Panc1 (cell line): ENCODE measurements at regions not wholly inside any gene's neighbourhood (a gene's known extent, or its start where the extent isn't known, plus 50 kb on each side); places are given as distances from the start of the nearest gene placed in this dataset.

ENCODE experiments used
- ATAC-seq: fragments of 200-7000 bp; cut with Tn5 transposase; 2 replicates; pipeline ENCODE4 v1.9.1; 2020; ENCODE audit warnings: mild to moderate bottlenecking, moderate library complexity
- BruUV-seq: library from RNA; stranded (reverse); fragments of 400-500 nt; replicated peaks from 2 replicates; lab custom pipeline; 2021; lab: Mats Ljungman, UMichigan
- CTCF ChIA-PET: fragments of 300-600 bp; sonication (Branson Sonifier 250); formaldehyde crosslinking; loops from one replicate; lab custom pipeline; 2022; ENCODE audit warnings: antibody characterized with exemption; lab: Charles Lee
- POLR2A ChIA-PET: fragments of 300-600 bp; sonication (Branson Sonifier 250); formaldehyde crosslinking; loops from one replicate; lab custom pipeline; 2022; ENCODE audit warnings: antibody characterized with exemption; lab: Charles Lee
- DNase-seq: peaks from one replicate; pipeline ENCODE4 v3.0.0-alpha.2; 2010; ENCODE audit warnings: low read depth, low spot score
- H3K27ac ChIP-seq: 2 replicates; pipeline ENCODE4 v1.5.1; 2011; ENCODE audit warnings: mild to moderate bottlenecking, low read length, inconsistent platforms
- H3K27me3 ChIP-seq: fragments of 200-500 bp; sonication (Bioruptor generic); 2 replicates; pipeline ENCODE4 v1.6.0; 2014; ENCODE audit warnings: low read length, inconsistent platforms; ENCODE audit not compliant: control insufficient read depth, insufficient read depth
- H3K36me3 ChIP-seq: fragments of 200-500 bp; sonication (Bioruptor generic); 2 replicates; pipeline ENCODE4 v1.5.1; 2014; ENCODE audit warnings: inconsistent platforms, mild to moderate bottlenecking, low read length, moderate library complexity; ENCODE audit not compliant: control insufficient read depth, insufficient read depth
- H3K4me1 ChIP-seq: 2 replicates; pipeline ENCODE4 v1.5.1; 2011; ENCODE audit warnings: inconsistent platforms, mild to moderate bottlenecking, low read length, moderate library complexity; ENCODE audit not compliant: control insufficient read depth, insufficient read depth
- H3K4me3 ChIP-seq, 2 experiments: 2 replicates each; pipeline ENCODE4 v1.5.1; 2011 to 2012; ENCODE audit warnings: low read depth in 2 of 2, low read length in 2 of 2, mild to moderate bottlenecking in 2 of 2, inconsistent platforms in 1 of 2, moderate library complexity in 1 of 2
- H3K9me3 ChIP-seq: fragments of 200-500 bp; sonication (Bioruptor generic); 2 replicates; pipeline ENCODE4 v1.5.1; 2014; ENCODE audit warnings: low read depth, mild to moderate bottlenecking, inconsistent platforms, low read length, moderate library complexity; ENCODE audit not compliant: control insufficient read depth, insufficient read depth
- CTCF ChIP-seq: fragments of 450-650 bp; IDR thresholded peaks from 2 replicates; pipeline ENCODE4 v1.5.1; 2017; ENCODE audit warnings: mild to moderate bottlenecking
- POLR2AphosphoS5 ChIP-seq: IDR thresholded peaks from 2 replicates; pipeline ENCODE4 v1.6.1; 2012; ENCODE audit warnings: mild to moderate bottlenecking, low read depth, low read length, moderate library complexity
- SIN3A ChIP-seq: IDR thresholded peaks from 2 replicates; pipeline ENCODE4 v1.6.1; 2012; ENCODE audit warnings: low read depth, mild to moderate bottlenecking, low read length, moderate library complexity, borderline replicate concordance; ENCODE audit not compliant: insufficient read depth
- TCF7L2 ChIP-seq: IDR thresholded peaks from 2 replicates; pipeline ENCODE4 v1.6.1; 2011; ENCODE audit warnings: mild to moderate bottlenecking, low read depth, low read length, inconsistent platforms
- in situ Hi-C: cut with HindIII; loops from 2 replicates; pipeline ENCODE4 v1.10.0; 2016; ENCODE audit warnings: low sequenced_read_pairs, low pct_unique_long_range_greater_than_20kb
- intact Hi-C: fragments of 100-400 bp; cut with micrococcal nuclease; formaldehyde crosslinking; loops from one replicate; pipeline ENCODE4 v1.10.0; 2022; ENCODE audit not compliant: unreplicated experiment
- TF ChIP-seq, protein P1 (sequence below), 2 experiments: IDR thresholded peaks; 2 replicates each; pipeline ENCODE4 v1.6.1; 2011 to 2012; ENCODE audit warnings: low read depth in 2 of 2, control low read depth in 1 of 2, low read length in 1 of 2, mild to moderate bottlenecking in 1 of 2, moderate library complexity in 1 of 2; ENCODE audit not compliant: insufficient read depth in 1 of 2

GRCh38 chr18:38496222-38496793, 930.7 kb upstream of the CELF4 start:
- Histone ChIP-seq H3K4me3 (no peak overlapping the region), H3K27ac (no peak overlapping the region), H3K4me1 (no peaks in the 10 kb centered on the region), H3K36me3 (no peaks in the 10 kb centered on the region), H3K27me3 (no peaks in the 10 kb centered on the region), H3K9me3 (no peaks in the 10 kb centered on the region)
- DNase-seq (no peak), ATAC-seq (no peak)
- POLR2A ChIA-PET, result no interaction called here
- CTCF ChIA-PET, result no interaction called here
- TF ChIP-seq TCF7L2 (no peak), POLR2AphosphoS5 (no peak), SIN3A (no peak), CTCF (no peak)
- TF ChIP-seq, protein P1, sequence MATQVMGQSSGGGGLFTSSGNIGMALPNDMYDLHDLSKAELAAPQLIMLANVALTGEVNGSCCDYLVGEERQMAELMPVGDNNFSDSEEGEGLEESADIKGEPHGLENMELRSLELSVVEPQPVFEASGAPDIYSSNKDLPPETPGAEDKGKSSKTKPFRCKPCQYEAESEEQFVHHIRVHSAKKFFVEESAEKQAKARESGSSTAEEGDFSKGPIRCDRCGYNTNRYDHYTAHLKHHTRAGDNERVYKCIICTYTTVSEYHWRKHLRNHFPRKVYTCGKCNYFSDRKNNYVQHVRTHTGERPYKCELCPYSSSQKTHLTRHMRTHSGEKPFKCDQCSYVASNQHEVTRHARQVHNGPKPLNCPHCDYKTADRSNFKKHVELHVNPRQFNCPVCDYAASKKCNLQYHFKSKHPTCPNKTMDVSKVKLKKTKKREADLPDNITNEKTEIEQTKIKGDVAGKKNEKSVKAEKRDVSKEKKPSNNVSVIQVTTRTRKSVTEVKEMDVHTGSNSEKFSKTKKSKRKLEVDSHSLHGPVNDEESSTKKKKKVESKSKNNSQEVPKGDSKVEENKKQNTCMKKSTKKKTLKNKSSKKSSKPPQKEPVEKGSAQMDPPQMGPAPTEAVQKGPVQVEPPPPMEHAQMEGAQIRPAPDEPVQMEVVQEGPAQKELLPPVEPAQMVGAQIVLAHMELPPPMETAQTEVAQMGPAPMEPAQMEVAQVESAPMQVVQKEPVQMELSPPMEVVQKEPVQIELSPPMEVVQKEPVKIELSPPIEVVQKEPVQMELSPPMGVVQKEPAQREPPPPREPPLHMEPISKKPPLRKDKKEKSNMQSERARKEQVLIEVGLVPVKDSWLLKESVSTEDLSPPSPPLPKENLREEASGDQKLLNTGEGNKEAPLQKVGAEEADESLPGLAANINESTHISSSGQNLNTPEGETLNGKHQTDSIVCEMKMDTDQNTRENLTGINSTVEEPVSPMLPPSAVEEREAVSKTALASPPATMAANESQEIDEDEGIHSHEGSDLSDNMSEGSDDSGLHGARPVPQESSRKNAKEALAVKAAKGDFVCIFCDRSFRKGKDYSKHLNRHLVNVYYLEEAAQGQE (IDR thresholded peaks at IDR 0.05; ENCODE audit: insufficient read depth in 1 of 2, low read depth in 2 of 2, low read length in 1 of 2), result no peak
- in situ Hi-C loops (no loop called here), intact Hi-C loops (no loop called here)
- BruUV-seq, result no TSS peak

- DNase-seq (no peak), ATAC-seq (no peak)
- ChIA-PET POLR2A (no interaction called here), CTCF (no interaction called here)
- in situ Hi-C loops, result no loop called here
- H3K4me1 ChIP-seq, result no peaks in the 10 kb centered on the region
- H3K4me3 ChIP-seq, result no peak overlapping the region
- no TSS peak for BruUV-seq
- H3K27me3 ChIP-seq, result no peaks in the 10 kb centered on the region
- intact Hi-C loops, result no loop called here
- H3K27ac ChIP-seq, result no peak overlapping the region
- H3K36me3 ChIP-seq, result no peaks in the 10 kb centered on the region
- H3K9me3 ChIP-seq, result no peaks in the 10 kb centered on the region
- TF ChIP-seq TCF7L2, result no peak
- no peak for TF ChIP-seq SIN3A
- TF ChIP-seq CTCF, result no peak
- TF ChIP-seq, protein P1 (IDR thresholded peaks at IDR 0.05; ENCODE audit: insufficient read depth in 1 of 2, low read depth in 2 of 2, low read length in 1 of 2), result no peak
- no peak for TF ChIP-seq POLR2AphosphoS5
Measured at GRCh38 chr18:38494065-38494464, 928.5 kb upstream of the CELF4 start.
